IPS-NIHi11 (cell line): ENCODE measurements at regions not wholly inside any gene's neighbourhood (a gene's known extent, or its start where the extent isn't known, plus 50 kb on each side); places are given as distances from the start of the nearest gene placed in this dataset.

Experiments
- DNase-seq: peaks from one replicate; pipeline ENCODE4 v3.0.0; 2012; ENCODE audit warnings: mixed read lengths, low spot score

GRCh38 chr20:59435518-59435917, 135.1 kb downstream of the EDN3 start:
- no peak for DNase-seq

GRCh38 chr20:59437601-59438031, 137.2 kb downstream of the EDN3 start:
- no peak for DNase-seq

- peak; percentile 41 for DNase-seq
Measured at GRCh38 chr20:59438201-59438600, 137.8 kb downstream of the EDN3 start.

- DNase-seq = no peak
Measured at GRCh38 chr20:59439243-59439642, 138.8 kb downstream of the EDN3 start.

- no peak for DNase-seq
Measured at GRCh38 chr20:59441306-59441705, 140.9 kb downstream of the EDN3 start.

- DNase-seq = no peak
Measured at GRCh38 chr20:59441860-59442810, 141.7 kb downstream of the EDN3 start.

- no peak for DNase-seq
Measured at GRCh38 chr20:59443550-59443949, 143.1 kb downstream of the EDN3 start.

- DNase-seq = no peak
Measured at GRCh38 chr20:59446376-59446775, 146.0 kb downstream of the EDN3 start.

- no peak for DNase-seq
Measured at GRCh38 chr20:59448196-59448595, 147.8 kb downstream of the EDN3 start.

GRCh38 chr20:59448851-59449444, 148.5 kb downstream of the EDN3 start:
- DNase-seq = no peak

GRCh38 chr20:59451066-59451630, 150.7 kb downstream of the EDN3 start:
- no peak for DNase-seq

- no peak for DNase-seq
Measured at GRCh38 chr20:59451641-59452040, 151.2 kb downstream of the EDN3 start.

GRCh38 chr20:59452856-59453255, 151.5 kb upstream of the PHACTR3 start:
- no peak for DNase-seq

- DNase-seq = no peak
Measured at GRCh38 chr20:59453759-59454560, 150.4 kb upstream of the PHACTR3 start.

GRCh38 chr20:59455402-59456341, 148.7 kb upstream of the PHACTR3 start:
- DNase-seq = peak; percentile 55

GRCh38 chr20:59456342-59457279, 147.7 kb upstream of the PHACTR3 start:
- no peak for DNase-seq

- no peak for DNase-seq
Measured at GRCh38 chr20:59458645-59459044, 145.7 kb upstream of the PHACTR3 start.

- no peak for DNase-seq
Measured at GRCh38 chr20:59459586-59459985, 144.8 kb upstream of the PHACTR3 start.

GRCh38 chr20:59460352-59460751, 144.0 kb upstream of the PHACTR3 start:
- no peak for DNase-seq

- no peak for DNase-seq
Measured at GRCh38 chr20:59461526-59461925, 142.8 kb upstream of the PHACTR3 start.
